Hippocampal formation (tissue), 2 donors: ENCODE measurements at regions not wholly inside any gene's neighbourhood (a gene's known extent, or its start where the extent isn't known, plus 50 kb on each side); places are given as distances from the start of the nearest gene placed in this dataset.

Source experiments
- DNase-seq, 2 donors: peaks; one replicate each; lab custom pipeline; 2025; lab: John Stamatoyannopoulos, UW

GRCh38 chr5:29833394-29833793, 1360.1 kb upstream of the CDH6 start:
- DNase-seq, result no peak

GRCh38 chr5:29822521-29822920, 1371.0 kb upstream of the CDH6 start:
- no peak for DNase-seq

DNA sequence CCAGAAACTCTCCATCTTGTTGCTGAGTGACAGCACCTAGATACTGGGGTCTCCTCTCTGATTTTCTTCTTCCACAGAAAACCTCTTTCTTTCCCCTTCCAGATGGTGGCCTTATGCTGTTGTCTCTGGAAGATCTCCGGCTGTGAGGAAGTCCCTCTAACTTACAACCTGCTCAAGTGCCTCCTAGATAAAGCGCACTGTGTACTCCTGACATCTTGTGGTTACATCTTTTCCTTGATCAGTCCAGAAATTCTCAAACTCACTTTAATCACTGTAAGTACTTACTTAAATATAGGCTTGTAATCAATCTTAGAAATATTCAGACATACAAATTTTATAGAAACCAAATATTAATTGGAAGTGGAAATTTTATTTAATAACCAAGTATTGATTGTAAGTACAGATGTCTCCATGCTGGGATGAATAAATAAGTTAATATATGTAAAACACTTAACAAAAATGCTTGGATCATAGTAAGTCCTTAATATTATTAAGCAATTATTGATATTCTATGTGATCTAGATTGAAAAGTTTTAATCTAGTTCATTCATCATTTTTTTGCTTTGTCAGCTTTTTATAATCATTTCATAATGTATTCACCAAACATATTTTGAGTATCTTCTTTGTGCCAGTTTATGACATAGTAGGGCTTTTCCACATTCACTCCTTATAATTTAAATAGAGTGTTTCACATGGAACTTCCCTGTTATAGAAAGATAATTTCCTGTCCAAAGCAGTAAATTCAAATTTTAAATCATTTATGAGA, 1381.4 kb upstream of the CDH6 start:
- no peak for DNase-seq

DNA sequence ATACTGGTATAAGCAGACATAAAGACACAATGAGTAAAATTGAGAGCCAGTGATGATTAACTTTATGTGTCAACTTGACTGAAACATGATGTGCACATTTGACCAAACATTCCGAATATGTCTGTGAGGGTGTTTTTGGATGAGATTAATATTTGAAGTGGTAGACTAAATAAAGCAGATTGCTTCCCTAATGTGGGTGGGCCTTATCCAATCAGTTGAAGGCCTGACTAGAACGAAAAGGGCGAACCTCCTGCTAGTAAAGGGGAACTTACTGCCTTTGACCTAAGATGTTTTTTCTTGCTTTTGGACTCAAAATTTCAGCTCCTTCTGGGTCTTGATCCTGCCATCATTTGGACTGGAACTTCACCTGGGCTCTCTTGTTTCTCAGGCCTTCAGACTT, 1387.7 kb upstream of the CDH6 start:
- no peak for DNase-seq

DNA sequence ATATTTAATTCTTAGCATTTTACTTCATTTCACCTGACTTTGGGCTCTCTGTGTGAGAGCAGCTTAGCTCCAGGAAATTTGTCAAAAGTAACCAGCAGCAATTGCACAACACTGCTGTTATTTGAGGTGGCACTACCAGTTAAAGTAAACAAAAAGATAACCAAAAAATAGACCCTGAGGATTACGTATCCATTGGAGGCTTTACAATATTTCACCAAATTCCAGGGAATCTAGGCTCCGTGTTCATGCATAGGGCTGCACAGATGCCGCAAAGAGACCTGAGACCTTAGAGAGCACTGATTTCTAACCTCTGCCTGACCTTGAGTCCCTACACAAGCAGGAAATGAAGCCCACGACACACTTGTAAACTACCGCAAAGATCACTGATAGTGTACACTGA, 1392.7 kb upstream of the CDH6 start:
- no peak for DNase-seq

DNA sequence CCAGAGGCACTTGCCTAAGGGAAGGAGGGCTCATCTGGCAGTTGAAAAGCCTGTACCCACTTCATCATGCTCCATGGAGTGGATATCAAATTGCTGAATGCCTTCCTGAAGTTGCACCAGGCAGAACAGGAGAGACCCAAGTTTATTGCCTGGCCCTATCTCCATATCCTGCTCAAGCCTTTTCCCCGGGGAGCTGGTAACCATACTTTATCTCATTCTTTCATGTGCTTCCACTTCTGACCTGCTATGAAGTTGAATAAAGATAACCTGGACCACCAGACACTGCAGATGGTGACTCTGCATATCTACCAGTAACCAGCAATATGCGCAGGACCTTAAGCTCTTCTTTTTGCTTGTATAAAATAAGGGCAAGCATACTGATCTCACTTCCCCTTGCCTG, 1397.5 kb upstream of the CDH6 start:
- no peak for DNase-seq

DNA sequence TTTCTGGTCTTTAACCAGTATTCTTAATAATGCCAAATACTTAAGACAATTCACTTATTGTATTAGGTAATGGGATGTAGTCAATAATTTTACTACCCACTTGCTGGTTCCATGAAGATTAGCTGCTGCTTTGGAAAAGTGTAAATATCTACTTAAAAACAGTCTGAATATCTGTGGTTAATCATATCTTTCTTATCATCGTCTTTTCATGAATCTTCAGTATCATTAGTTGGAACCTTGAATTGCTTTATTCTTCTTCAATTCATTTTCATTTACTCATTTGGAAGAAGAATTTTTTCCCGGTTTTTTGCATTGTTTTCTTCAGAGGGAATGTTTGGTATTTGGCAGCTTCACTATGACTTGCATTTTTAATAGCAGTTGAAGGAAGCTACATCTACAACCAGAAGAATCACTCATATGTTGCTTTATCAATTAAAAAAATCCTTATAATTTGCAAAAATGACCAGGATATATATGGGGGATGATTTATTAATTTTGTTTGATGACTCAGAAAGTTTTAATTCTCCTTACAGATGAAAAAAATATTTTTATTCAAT, 1398.3 kb upstream of the CDH6 start:
- DNase-seq, result no peak

GRCh38 chr5:29794141-29794787, 1399.2 kb upstream of the CDH6 start:
- no peak for DNase-seq

DNA sequence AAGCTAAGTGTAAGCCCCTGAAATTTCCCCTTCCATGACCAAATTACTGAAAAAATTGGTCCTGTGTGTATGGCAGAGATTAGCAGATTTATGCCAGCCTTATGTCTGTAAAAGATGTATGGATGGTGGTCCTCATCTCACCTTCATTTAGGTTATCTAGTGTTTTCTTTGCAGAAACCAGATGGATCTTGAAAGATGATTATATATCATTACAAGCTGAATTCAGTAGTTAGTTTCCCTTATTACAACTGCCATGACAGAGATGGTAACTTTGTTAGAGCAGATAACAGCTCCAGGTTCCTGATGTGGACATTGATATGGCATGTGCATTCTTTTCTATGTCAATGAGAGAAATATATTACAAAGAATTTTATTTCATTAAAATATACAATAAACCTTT, 1403.2 kb upstream of the CDH6 start:
- DNase-seq, result no peak

- no peak for DNase-seq
These were observed 1413.1 kb upstream of the CDH6 start for GRCh38 chr5:29780401-29780800.

GRCh38 chr5:29779141-29779540, 1414.3 kb upstream of the CDH6 start:
- DNase-seq, result no peak

DNA sequence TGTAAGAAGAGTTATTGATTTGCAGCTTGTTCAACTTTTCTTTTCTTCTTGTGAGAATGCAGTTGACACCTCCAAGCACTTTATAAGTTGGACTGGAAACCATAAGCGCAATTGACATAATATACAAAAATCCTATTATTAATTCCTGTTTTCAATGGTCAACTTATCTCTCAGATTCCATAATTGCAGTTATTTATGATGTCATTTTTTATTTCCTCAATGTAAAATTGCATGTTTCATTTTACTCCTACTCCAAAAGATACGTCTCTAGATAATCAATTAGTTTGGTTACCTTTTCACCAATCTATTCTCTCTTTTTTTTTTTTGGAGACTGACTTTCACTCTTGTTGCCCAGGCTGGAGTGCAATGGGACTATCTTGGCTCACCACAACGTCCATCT, 1416.1 kb upstream of the CDH6 start:
- no peak for DNase-seq

GRCh38 chr5:29770936-29771335, 1422.5 kb upstream of the CDH6 start:
- no peak for DNase-seq

GRCh38 chr5:29769474-29769873, 1424.0 kb upstream of the CDH6 start:
- no peak for DNase-seq

DNA sequence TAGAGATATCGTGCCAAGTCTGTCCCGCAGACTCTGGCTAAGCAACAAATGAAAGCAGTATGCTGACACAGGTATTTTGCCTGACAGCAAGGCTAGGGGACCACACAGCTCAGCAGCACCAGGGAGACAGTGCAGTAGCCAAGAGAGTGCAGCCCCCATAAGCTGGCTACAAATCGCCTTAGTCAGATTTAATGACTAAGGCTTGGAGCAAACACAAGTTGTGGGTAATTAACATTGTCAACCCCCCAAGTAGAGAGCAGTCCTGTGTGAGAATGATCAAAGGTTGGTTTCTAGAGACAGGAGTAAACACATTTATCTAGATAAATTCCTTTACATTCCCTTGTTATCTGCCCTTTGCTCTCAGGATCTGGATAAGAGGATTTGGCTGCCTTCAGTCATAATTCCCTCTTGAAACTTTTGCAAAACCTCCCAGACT, 1434.5 kb upstream of the CDH6 start:
- DNase-seq, result no peak

DNA sequence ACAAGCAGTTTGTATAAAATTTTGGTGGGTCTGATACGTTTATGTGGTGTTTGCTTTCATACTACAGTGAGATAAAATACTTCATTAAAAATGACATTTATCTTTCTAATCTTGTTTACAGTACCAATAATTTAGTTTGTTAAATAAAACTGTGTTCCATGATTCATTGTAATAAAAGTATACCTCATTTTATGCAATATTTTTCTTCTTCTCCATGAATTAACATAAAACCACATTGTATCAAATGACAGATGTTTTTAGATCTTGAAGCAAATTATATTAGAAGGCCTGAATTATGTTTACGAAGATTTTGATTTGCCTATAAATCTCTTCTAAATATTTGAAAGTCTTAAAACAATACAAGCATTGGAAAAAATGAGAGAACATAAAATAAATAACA, 1443.0 kb upstream of the CDH6 start:
- DNase-seq, result no peak

- no peak for DNase-seq
These were observed 1448.9 kb upstream of the CDH6 start for GRCh38 chr5:29744618-29745017.

DNA sequence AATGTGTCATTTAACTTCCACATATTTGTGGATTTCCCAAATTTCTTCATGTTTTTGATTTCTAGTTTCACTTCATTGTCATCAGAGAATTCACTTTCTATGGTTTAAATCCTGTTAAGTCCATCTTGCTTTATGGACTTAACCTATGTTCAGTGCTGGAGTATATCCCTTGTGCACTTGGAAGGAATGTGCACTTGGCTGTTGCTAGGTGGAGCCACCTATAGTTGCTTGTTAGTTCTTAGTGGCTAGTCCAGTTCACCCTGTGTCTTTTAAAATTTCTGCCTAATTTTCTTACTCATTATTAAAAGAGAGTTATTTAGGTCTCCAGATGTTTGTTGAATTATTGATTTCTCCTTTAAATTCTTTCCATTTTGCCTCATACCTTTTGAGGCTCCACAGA, 1472.5 kb upstream of the CDH6 start:
- DNase-seq, result no peak

GRCh38 chr5:29719171-29719570, 1474.3 kb upstream of the CDH6 start:
- DNase-seq, result no peak

DNA sequence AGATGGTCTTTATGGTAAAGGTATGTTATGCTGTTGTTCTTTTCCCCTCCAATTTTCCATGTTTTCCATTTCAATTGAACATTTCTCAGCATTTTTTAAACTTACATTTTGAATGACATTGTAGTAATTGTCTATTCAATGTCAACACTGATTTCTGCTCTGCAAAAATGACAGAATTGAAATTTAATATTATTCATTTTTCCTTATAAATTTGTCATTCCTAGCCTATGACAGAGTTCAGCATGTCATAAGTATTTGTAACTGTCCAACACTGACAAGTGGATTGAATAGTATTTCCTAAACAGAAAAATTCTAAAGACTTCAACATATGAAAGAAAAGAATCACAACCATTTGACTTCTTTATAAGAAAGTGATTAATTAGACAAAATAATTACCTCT, 1478.3 kb upstream of the CDH6 start:
- DNase-seq, result no peak

DNA sequence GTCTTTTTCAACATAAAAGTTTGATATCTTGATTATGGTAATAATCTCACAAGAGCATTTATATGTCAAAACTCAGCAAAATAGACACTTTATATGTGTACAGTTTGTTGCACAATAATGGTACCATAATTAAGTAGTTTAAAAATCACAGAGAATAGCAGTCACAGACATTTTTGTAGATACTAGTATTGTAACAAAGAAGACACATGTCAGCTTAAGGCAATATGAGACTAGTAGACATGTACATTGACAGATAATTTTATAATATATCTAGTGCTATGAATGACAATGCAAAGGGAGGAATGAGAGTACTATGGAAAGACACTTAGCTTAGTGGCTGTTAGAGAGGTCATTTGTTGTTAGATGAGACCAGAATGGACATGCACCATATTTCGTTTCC, 1490.6 kb upstream of the CDH6 start:
- DNase-seq, result no peak

DNA sequence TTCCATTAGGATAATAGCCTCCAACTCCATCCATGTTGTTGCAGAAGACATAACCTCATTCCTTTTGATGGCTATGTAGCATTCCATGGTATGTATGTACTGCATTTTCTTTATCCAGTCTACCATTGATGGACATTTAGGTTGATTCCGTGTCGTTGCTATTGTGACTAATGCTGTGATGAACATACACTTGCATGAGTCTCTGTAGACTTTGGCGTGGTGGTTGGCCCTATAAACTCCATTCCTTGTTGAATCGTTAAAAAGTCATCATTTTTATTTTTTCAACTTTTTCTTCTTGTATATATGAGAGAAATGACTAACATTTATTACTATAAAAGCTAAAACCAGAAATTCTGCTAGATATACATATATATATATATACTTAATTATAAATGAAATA, 1491.9 kb upstream of the CDH6 start:
- DNase-seq, result no peak

- DNase-seq, result peak in 1 of 2 donors; percentile 2
These were observed 1495.6 kb upstream of the CDH6 start for GRCh38 chr5:29697785-29698414.
